DOHH2 (cell line): ENCODE measurements at regions not wholly inside any gene's neighbourhood (a gene's known extent, or its start where the extent isn't known, plus 50 kb on each side); places are given as distances from the start of the nearest gene placed in this dataset.
"Not testable (repeated sequence)": the region's sequence is repeated elsewhere in the genome, so short reads cannot be mapped to it uniquely, and the experiment has no call there.

ENCODE experiments used
- H3F3A ChIP-seq: fragments of 200-600 bp; sonication (generic), shearing (Covaris generic); 2 replicates; pipeline ENCODE4 v1.6.0; 2016; ENCODE audit warnings: antibody characterized with exemption, mild to moderate bottlenecking; ENCODE audit not compliant: control insufficient read depth, insufficient read depth
- H3K27ac ChIP-seq: fragments of 200-600 bp; sonication (generic); 2 replicates; pipeline ENCODE4 v1.5.1; 2014; ENCODE audit warnings: low read depth, mild to moderate bottlenecking, low read length, moderate library complexity
- H3K27me3 ChIP-seq: fragments of 200-600 bp; sonication (generic); 2 replicates; pipeline ENCODE4 v1.6.1; 2014; ENCODE audit warnings: mild to moderate bottlenecking, low read length, mixed read lengths; ENCODE audit not compliant: control insufficient read depth
- H3K36me3 ChIP-seq: fragments of 200-600 bp; sonication (generic); 2 replicates; pipeline ENCODE4 v1.6.1; 2014; ENCODE audit warnings: mild to moderate bottlenecking, low read length, moderate library complexity, mixed read lengths; ENCODE audit not compliant: control insufficient read depth
- H3K4me1 ChIP-seq: fragments of 200-600 bp; sonication (generic); 2 replicates; pipeline ENCODE4 v1.6.1; 2014; ENCODE audit warnings: mild to moderate bottlenecking, low read length, mixed read lengths; ENCODE audit not compliant: control insufficient read depth
- H3K4me2 ChIP-seq: fragments of 200-600 bp; sonication (generic); 2 replicates; pipeline ENCODE4 v1.6.0; 2014; ENCODE audit warnings: mild to moderate bottlenecking, low read length, moderate library complexity
- H3K4me3 ChIP-seq: fragments of 200-600 bp; sonication (generic); 2 replicates; pipeline ENCODE4 v1.5.1; 2014; ENCODE audit warnings: mild to moderate bottlenecking, low read length, mixed read lengths
- H3K79me2 ChIP-seq: fragments of 200-600 bp; sonication (generic); 2 replicates; pipeline ENCODE4 v1.6.1; 2014; ENCODE audit warnings: mild to moderate bottlenecking, low read length, mixed read lengths; ENCODE audit not compliant: control insufficient read depth
- H3K9me2 ChIP-seq: fragments of 200-600 bp; sonication (generic); replicated peaks from 2 replicates; pipeline ENCODE4 v1.6.1; 2014; ENCODE audit warnings: mild to moderate bottlenecking, low read length, mixed read lengths; ENCODE audit not compliant: control insufficient read depth
- H3K9me3 ChIP-seq: fragments of 200-600 bp; sonication (generic); 2 replicates; pipeline ENCODE4 v1.6.1; 2014; ENCODE audit warnings: antibody characterized with exemption, low read length, mixed read lengths; ENCODE audit not compliant: control insufficient read depth, insufficient read depth
- H4K20me1 ChIP-seq: fragments of 200-600 bp; sonication (generic); 2 replicates; pipeline ENCODE4 v1.6.0; 2014; ENCODE audit warnings: low read depth, mild to moderate bottlenecking, antibody characterized with exemption, low read length, moderate library complexity; ENCODE audit not compliant: control insufficient read depth, insufficient read depth
- EZH2phosphoT487 ChIP-seq: fragments of 200-600 bp; sonication (generic); IDR thresholded peaks from 2 replicates; pipeline ENCODE4 v1.6.1; 2017; ENCODE audit warnings: borderline replicate concordance, mild to moderate bottlenecking, antibody characterized with exemption, low read length, moderate library complexity, mixed read lengths
- TF ChIP-seq, protein P1 (sequence below): fragments of 200-600 bp; sonication (generic); IDR thresholded peaks from one replicate; pipeline ENCODE4 v1.5.1; 2014; ENCODE audit warnings: antibody characterized with exemption, mild to moderate bottlenecking, low read depth, low read length; ENCODE audit not compliant: poor library complexity, severe bottlenecking

DNA sequence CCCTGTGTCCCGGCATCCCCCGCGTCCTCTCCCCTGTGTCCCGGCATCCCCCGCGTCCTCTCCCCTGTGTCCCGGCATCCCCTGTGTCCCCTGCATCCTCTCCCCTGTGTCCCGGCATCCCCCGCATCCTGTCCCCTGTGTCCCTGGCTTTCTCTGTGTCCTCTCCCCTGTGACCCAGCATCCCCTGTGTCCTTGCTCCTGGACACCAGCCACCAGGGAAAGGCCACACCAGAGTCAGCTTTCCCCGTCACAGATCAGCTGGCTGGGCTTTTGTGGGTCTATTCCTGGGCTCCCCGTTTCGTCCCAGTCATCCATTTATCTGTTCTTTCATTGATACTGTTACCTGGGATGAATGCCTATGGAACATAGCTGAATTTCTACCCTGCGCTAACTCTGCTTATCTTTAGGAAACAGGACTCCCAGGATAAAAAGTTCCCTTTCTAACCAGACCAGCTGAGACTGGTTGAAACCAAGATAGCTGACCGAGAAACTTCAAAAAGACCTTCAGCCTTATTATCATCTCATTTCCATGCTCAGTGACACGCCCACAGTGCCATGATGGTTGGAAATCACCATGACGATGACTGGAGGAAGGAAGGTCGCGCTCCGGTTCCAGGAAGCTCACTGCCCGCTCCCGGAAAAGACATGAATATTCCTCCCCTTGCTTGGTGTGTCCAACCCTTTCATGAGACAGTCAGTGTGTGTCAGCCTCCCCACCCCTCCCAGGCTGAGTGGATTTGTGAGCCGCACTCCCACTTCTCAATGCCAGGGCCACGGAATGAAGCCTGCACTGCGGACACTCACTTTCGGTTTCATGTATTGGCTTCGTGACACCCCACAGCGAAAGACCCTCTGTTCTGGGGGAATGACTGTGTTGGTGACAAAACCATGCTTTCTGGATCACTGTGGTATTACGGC, 276.4 kb upstream of the SFSWAP start:
- Histone ChIP-seq H3K4me2 (no peak overlapping the region), H3K9me3 (no peaks in the 10 kb centered on the region), H4K20me1 (no peaks in the 10 kb centered on the region), H3K27ac (no peak overlapping the region), H3F3A (no peaks in the 10 kb centered on the region), H3K4me3 (no peak overlapping the region), H3K4me1 (peaks cover 16% of the 10 kb centered on the region), H3K9me2 (no peaks in the 10 kb centered on the region), H3K79me2 (no peaks in the 10 kb centered on the region), H3K36me3 (no peaks in the 10 kb centered on the region), H3K27me3 (0 out of 2 replicates have a peak, but pooled peaks cover 2% of the 10 kb centered on the region)
- no peak for TF ChIP-seq EZH2phosphoT487
- TF ChIP-seq, protein P1, sequence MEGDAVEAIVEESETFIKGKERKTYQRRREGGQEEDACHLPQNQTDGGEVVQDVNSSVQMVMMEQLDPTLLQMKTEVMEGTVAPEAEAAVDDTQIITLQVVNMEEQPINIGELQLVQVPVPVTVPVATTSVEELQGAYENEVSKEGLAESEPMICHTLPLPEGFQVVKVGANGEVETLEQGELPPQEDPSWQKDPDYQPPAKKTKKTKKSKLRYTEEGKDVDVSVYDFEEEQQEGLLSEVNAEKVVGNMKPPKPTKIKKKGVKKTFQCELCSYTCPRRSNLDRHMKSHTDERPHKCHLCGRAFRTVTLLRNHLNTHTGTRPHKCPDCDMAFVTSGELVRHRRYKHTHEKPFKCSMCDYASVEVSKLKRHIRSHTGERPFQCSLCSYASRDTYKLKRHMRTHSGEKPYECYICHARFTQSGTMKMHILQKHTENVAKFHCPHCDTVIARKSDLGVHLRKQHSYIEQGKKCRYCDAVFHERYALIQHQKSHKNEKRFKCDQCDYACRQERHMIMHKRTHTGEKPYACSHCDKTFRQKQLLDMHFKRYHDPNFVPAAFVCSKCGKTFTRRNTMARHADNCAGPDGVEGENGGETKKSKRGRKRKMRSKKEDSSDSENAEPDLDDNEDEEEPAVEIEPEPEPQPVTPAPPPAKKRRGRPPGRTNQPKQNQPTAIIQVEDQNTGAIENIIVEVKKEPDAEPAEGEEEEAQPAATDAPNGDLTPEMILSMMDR = no peak

DNA sequence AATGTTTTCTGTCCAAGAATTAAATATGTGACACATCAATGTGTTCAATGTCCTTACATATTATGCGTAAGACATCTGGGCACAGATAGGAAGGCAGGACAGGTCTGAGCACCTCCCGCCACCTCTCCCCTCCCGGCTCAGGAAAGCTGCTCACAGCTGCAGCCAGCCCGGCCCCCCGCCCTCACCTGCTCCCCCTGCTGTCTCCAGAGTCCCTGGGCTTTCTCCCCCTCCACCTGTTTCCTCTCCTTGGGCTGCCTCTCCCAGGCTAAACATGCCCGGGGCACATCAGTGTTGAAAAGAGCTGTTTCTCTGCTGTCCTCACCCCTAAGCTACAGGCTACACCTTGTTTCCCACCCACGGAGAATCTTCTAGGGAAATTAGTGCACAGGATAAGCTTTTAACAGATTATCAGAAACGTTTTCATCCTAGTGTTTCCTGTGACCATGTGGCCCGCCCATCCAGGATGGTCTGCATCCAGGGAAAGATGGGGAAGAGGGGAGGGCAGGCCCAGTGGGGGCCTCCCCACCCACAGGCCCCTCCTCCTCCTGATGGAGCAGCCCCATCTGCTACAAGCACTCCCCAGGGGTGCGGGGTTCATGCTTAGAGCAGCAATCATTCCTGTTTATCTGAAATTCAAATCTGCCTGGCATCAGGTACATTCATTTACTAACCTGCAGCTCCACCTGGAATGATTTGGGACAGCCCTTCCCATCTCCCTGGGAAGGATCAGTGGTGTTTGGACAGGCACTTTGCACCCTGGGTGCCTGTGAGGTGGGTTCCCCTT, 273.8 kb upstream of the SFSWAP start:
- no peaks in the 10 kb centered on the region for H3F3A ChIP-seq
- TF ChIP-seq, protein P1 = no peak
- no peak for TF ChIP-seq EZH2phosphoT487
- H3K27ac ChIP-seq = no peak overlapping the region
- H3K4me1 ChIP-seq = peaks cover 7% of the 10 kb centered on the region
- H3K27me3 ChIP-seq = 0 out of 2 replicates have a peak, but pooled peaks cover 2% of the 10 kb centered on the region
- no peaks in the 10 kb centered on the region for H3K9me2 ChIP-seq
- no peak overlapping the region for H3K4me3 ChIP-seq
- no peaks in the 10 kb centered on the region for H3K36me3 ChIP-seq
- no peaks in the 10 kb centered on the region for H4K20me1 ChIP-seq
- no peak overlapping the region for H3K4me2 ChIP-seq
- H3K79me2 ChIP-seq = no peaks in the 10 kb centered on the region
- H3K9me3 ChIP-seq = no peaks in the 10 kb centered on the region

DNA sequence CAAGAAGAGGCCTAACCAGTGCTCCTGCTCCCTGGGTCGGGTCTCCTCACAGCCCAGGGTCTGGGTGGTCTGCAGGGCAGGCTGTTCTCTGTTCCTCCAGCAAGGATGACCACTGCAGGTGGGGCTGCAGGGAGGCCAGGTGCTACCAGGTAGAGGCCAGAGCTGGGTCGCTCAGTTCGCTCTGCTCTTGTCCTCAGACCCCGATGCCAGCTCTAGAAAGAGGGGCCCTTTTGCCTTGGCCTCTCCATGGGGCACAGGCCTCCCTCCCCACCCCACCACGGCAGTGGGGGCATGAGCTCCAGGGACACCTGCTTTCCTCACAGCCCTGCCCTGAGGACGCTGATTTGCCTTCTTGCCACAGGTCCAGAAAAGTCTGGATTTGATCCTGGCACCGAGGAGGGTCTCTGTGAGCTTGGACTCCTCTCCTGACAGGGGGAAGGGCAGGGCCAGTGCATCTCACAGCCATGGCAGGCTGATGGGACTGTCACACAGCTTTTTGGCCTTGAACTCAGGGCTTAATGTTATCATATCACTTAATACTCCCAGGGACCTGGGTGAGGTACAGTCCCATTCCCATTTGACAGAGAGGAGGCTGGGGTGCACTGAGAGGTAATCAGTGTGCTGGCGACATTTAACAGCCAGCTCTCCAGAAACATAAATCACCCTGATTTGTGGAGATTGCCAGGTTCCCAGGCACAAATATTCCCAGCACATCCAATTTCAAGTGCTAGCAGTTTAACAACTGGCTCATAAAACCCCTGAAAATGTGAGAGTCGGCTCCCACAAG, 273.0 kb upstream of the SFSWAP start:
- Histone ChIP-seq H3K9me3 (no peaks in the 10 kb centered on the region), H3K4me2 (no peak overlapping the region), H3F3A (no peaks in the 10 kb centered on the region), H3K4me3 (no peak overlapping the region), H4K20me1 (no peaks in the 10 kb centered on the region), H3K27me3 (0 out of 2 replicates have a peak, but pooled peaks cover 2% of the 10 kb centered on the region), H3K79me2 (no peaks in the 10 kb centered on the region), H3K4me1 (no peaks in the 10 kb centered on the region), H3K27ac (no peak overlapping the region), H3K9me2 (no peaks in the 10 kb centered on the region), H3K36me3 (no peaks in the 10 kb centered on the region)
- TF ChIP-seq, protein P1 = no peak

DNA sequence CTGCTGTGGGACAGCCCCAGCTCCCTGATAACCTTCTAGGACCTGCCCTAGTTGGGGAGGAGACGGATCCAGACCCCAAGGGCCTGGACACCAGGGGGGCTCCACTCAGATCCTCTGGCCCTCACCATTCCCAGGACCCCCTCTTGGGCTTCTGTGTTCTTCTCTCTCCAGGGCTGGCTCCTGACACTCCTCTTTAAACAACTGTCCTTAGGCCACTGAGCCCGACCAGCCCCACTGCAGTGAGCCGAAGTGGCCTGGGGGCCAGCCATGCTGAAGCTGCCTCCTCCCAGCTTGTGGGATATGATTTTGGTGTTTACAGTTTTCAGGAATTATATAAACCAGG, 272.4 kb upstream of the SFSWAP start:
- not testable (repeated sequence) for H3K4me1 ChIP-seq, H3K9me3 ChIP-seq, H3K36me3 ChIP-seq, H4K20me1 ChIP-seq, H3K4me2 ChIP-seq, H3K27me3 ChIP-seq, H3K79me2 ChIP-seq, H3K9me2 ChIP-seq, H3K4me3 ChIP-seq, H3F3A ChIP-seq, H3K27ac ChIP-seq
